Lung (tissue), 11 donors: ENCODE measurements at regions not wholly inside any gene's neighbourhood (a gene's known extent, or its start where the extent isn't known, plus 50 kb on each side); places are given as distances from the start of the nearest gene placed in this dataset.

ENCODE experiments used
- ATAC-seq: fragments of 200-7000 bp; cut with Tn5 transposase; one replicate; pipeline ENCODE4 v1.9.1; 2020; ENCODE audit warnings: moderate number of reproducible peaks; ENCODE audit not compliant: insufficient read depth, low FRiP score
- DNase-seq, 3 donors: peaks; one replicate each; pipeline ENCODE4 v3.0.0-alpha.2; 2013 to 2017
- H3K27ac ChIP-seq, 2 donors: one replicate each; pipeline ENCODE4 v1.5.1; 2013; ENCODE audit warnings: mild to moderate bottlenecking in 2 of 2, moderate library complexity in 2 of 2, control low read depth in 1 of 2, inconsistent platforms in 1 of 2, low read depth in 1 of 2, low read length in 1 of 2
- H3K27me3 ChIP-seq, 3 donors: one replicate each; pipeline ENCODE4 v1.5.1; 2013; ENCODE audit warnings: low read length in 2 of 3; ENCODE audit not compliant: control insufficient read depth in 3 of 3, insufficient read depth in 3 of 3
- H3K36me3 ChIP-seq, 4 donors: one replicate each; pipeline ENCODE4 v1.5.1; 2013; ENCODE audit warnings: low read length in 4 of 4, mild to moderate bottlenecking in 1 of 4, moderate library complexity in 1 of 4; ENCODE audit not compliant: control insufficient read depth in 4 of 4, insufficient read depth in 4 of 4
- H3K4me1 ChIP-seq, 5 donors: one replicate each; pipeline ENCODE4 v1.5.1; 2013; ENCODE audit warnings: low read length in 5 of 5, mild to moderate bottlenecking in 2 of 5, moderate library complexity in 1 of 5; ENCODE audit not compliant: control insufficient read depth in 5 of 5, insufficient read depth in 5 of 5
- H3K4me3 ChIP-seq: one replicate; pipeline ENCODE4 v1.5.1; 2013; ENCODE audit warnings: mild to moderate bottlenecking, control low read depth, moderate library complexity
- H3K9ac ChIP-seq, 2 donors: one replicate each; pipeline ENCODE4 v1.5.1; 2013; ENCODE audit warnings: low read length in 2 of 2, control low read depth in 1 of 2; ENCODE audit not compliant: insufficient read depth in 1 of 2
- H3K9me3 ChIP-seq, 4 donors: one replicate each; pipeline ENCODE4 v1.5.1; 2013; ENCODE audit warnings: low read length in 3 of 4, mild to moderate bottlenecking in 1 of 4, moderate library complexity in 1 of 4; ENCODE audit not compliant: control insufficient read depth in 4 of 4, insufficient read depth in 3 of 4
- CTCF ChIP-seq: IDR thresholded peaks from 2 replicates; pipeline ENCODE4 v1.5.1; 2012; ENCODE audit warnings: mild to moderate bottlenecking; ENCODE audit errors: control extremely low read depth, extremely low read depth
- WGBS, 2 donors: extraction: QIAGEN DNeasy Blood & Tissue Kit; methylation state at CpG; one replicate each; pipeline ENCODE4 v1.1.7; 2013; 5-methylcytosine and 5-hydroxymethylcytosine counted together
- donor health status: control.
- donor health status: control.
- donor health status: Bipolar disorder and iron deficiency.
- donor health status: healthy.
- donor health status: DM: yes; HTN: yes; CAD: no.

GRCh38 chr5:67771791-67772190, 443.8 kb upstream of the PIK3R1 start:
- no peak for TF ChIP-seq CTCF
- Histone ChIP-seq H3K27me3 (no peaks in the 10 kb centered on the region), H3K9ac (no peak overlapping the region), H3K4me3 (no peak overlapping the region), H3K4me1 (peaks cover 0 to 13% (median 4%) of the 10 kb centered on the region in 5 donors), H3K27ac (no peak overlapping the region), H3K9me3 (no peaks in the 10 kb centered on the region), H3K36me3 (no peaks in the 10 kb centered on the region)
- 91 to 92% methylated on average over 6 of the region's 6 CpGs for WGBS, 2 donors
- no peak for DNase-seq
- no peak for ATAC-seq

GRCh38 chr5:67771221-67771620, 444.3 kb upstream of the PIK3R1 start:
- H3K27ac ChIP-seq = no peak overlapping the region
- no peaks in the 10 kb centered on the region for H3K9me3 ChIP-seq
- H3K36me3 ChIP-seq = no peaks in the 10 kb centered on the region
- WGBS, 2 donors = 51 to 57% methylated on average over 2 of the region's 2 CpGs
- no peaks in the 10 kb centered on the region for H3K27me3 ChIP-seq
- H3K9ac ChIP-seq = no peak overlapping the region
- DNase-seq (no peak), ATAC-seq (no peak)
- peaks cover 0 to 13% (median 4%) of the 10 kb centered on the region in 5 donors for H3K4me1 ChIP-seq
- H3K4me3 ChIP-seq = no peak overlapping the region
- TF ChIP-seq CTCF = no peak

GRCh38 chr5:67770431-67771025, 445.0 kb upstream of the PIK3R1 start:
- peak; percentile 65 for ATAC-seq
- WGBS, 2 donors = 28 to 42% methylated on average over 5 of the region's 5 CpGs

More at GRCh38 chr5:67770431-67771025, 445.0 kb upstream of the PIK3R1 start:
- TF ChIP-seq CTCF = no peak
- H3K27me3 ChIP-seq = no peaks in the 10 kb centered on the region
- no peaks in the 10 kb centered on the region for H3K36me3 ChIP-seq
- H3K9ac ChIP-seq = no peak overlapping the region
- H3K4me1 ChIP-seq = peaks cover 0 to 13% (median 4%) of the 10 kb centered on the region in 5 donors
- no peak overlapping the region for H3K4me3 ChIP-seq
- H3K9me3 ChIP-seq = no peaks in the 10 kb centered on the region
- DNase-seq = peak in 2 of 3 donors; percentile 9 to 14
- no peak overlapping the region for H3K27ac ChIP-seq
